ENCODE measurements at regions not wholly inside any gene's neighbourhood (a gene's known extent, or its start where the extent isn't known, plus 50 kb on each side); places are given as distances from the start of the nearest gene placed in this dataset.

GRCh38 chr20:16819483-16819882 is 71.3 kb downstream of the OTOR start:
- TF ChIP-seq POLR2AphosphoS5 (IDR thresholded peaks at IDR 0.05; ENCODE audit: low read depth, low read length) (no peak), REST (IDR thresholded peaks at IDR 0.05; ENCODE audit: insufficient read depth in 1 of 2, low read depth in 2 of 2, low read length in 2 of 2) (no peak), FOXP2 (optimal IDR thresholded peaks at IDR 0.05; ENCODE audit: borderline replicate concordance, extremely low read depth, extremely low read length, insufficient read depth) (no peak), SIN3A (IDR thresholded peaks at IDR 0.05; ENCODE audit: borderline replicate concordance, insufficient read depth, low read length) (no peak), TAF1 (IDR thresholded peaks at IDR 0.05; ENCODE audit: borderline replicate concordance, insufficient read depth, low read length) (no peak)

GRCh38 chr20:16821211-16822089 is 73.3 kb downstream of the OTOR start:
- TF ChIP-seq POLR2AphosphoS5 (IDR thresholded peaks at IDR 0.05; ENCODE audit: low read depth, low read length) = no peak
- no peak for TF ChIP-seq TAF1 (IDR thresholded peaks at IDR 0.05; ENCODE audit: borderline replicate concordance, insufficient read depth, low read length)
- no peak for TF ChIP-seq REST (IDR thresholded peaks at IDR 0.05; ENCODE audit: insufficient read depth in 1 of 2, low read depth in 2 of 2, low read length in 2 of 2)
- no peak for TF ChIP-seq SIN3A (IDR thresholded peaks at IDR 0.05; ENCODE audit: borderline replicate concordance, insufficient read depth, low read length)
- TF ChIP-seq FOXP2 (optimal IDR thresholded peaks at IDR 0.05; ENCODE audit: borderline replicate concordance, extremely low read depth, extremely low read length, insufficient read depth) = no peak

GRCh38 chr20:16824664-16825063 is 76.5 kb downstream of the OTOR start:
- TF ChIP-seq TAF1 (IDR thresholded peaks at IDR 0.05; ENCODE audit: borderline replicate concordance, insufficient read depth, low read length) (no peak), FOXP2 (optimal IDR thresholded peaks at IDR 0.05; ENCODE audit: borderline replicate concordance, extremely low read depth, extremely low read length, insufficient read depth) (no peak), REST (IDR thresholded peaks at IDR 0.05; ENCODE audit: insufficient read depth in 1 of 2, low read depth in 2 of 2, low read length in 2 of 2) (no peak), POLR2AphosphoS5 (IDR thresholded peaks at IDR 0.05; ENCODE audit: low read depth, low read length) (no peak), SIN3A (IDR thresholded peaks at IDR 0.05; ENCODE audit: borderline replicate concordance, insufficient read depth, low read length) (no peak)

GRCh38 chr20:16828666-16829305 is 80.6 kb downstream of the OTOR start:
- TF ChIP-seq SIN3A (IDR thresholded peaks at IDR 0.05; ENCODE audit: borderline replicate concordance, insufficient read depth, low read length) = no peak

GRCh38 chr20:16842486-16843120 is 94.4 kb downstream of the OTOR start:
- no peak for TF ChIP-seq TAF1 (IDR thresholded peaks at IDR 0.05; ENCODE audit: borderline replicate concordance, insufficient read depth, low read length)
- TF ChIP-seq SIN3A (IDR thresholded peaks at IDR 0.05; ENCODE audit: borderline replicate concordance, insufficient read depth, low read length) = no peak
- no peak for TF ChIP-seq REST (IDR thresholded peaks at IDR 0.05; ENCODE audit: insufficient read depth in 1 of 2, low read depth in 2 of 2, low read length in 2 of 2)

All from PFSK-1 (cell line).